Osteocyte (in vitro differentiated cells): ENCODE measurements at regions not wholly inside any gene's neighbourhood (a gene's known extent, or its start where the extent isn't known, plus 50 kb on each side); places are given as distances from the start of the nearest gene placed in this dataset.

ENCODE experiments used
- DNase-seq: peaks from one replicate; pipeline ENCODE4 v3.0.0; 2021; ENCODE audit warnings: mixed read lengths; ENCODE audit not compliant: unreplicated experiment; ENCODE audit errors: extremely low spot score
- H3K27ac Mint-ChIP-seq: one replicate; pipeline ENCODE4 v1.8.0; 2021; ENCODE audit warnings: mild to moderate bottlenecking, mixed read lengths; ENCODE audit not compliant: unreplicated experiment
- H3K27me3 Mint-ChIP-seq: one replicate; pipeline ENCODE4 v1.8.0; 2021; ENCODE audit warnings: mixed read lengths; ENCODE audit not compliant: unreplicated experiment
- H3K36me3 Mint-ChIP-seq: one replicate; pipeline ENCODE4 v1.8.0; 2021; ENCODE audit warnings: mixed read lengths; ENCODE audit not compliant: unreplicated experiment
- H3K4me1 Mint-ChIP-seq: one replicate; pipeline ENCODE4 v1.8.0; 2021; ENCODE audit warnings: mixed read lengths; ENCODE audit not compliant: unreplicated experiment
- H3K4me3 Mint-ChIP-seq: one replicate; pipeline ENCODE4 v1.8.0; 2021; ENCODE audit warnings: mild to moderate bottlenecking, moderate library complexity, mixed read lengths; ENCODE audit not compliant: unreplicated experiment
- H3K9me3 Mint-ChIP-seq: one replicate; pipeline ENCODE4 v1.8.0; 2021; ENCODE audit warnings: mixed read lengths; ENCODE audit not compliant: unreplicated experiment
- TF ChIP-seq, protein P1 (sequence below): fragments of 200-600 bp; sonication (generic); IDR thresholded peaks from 2 replicates; pipeline ENCODE4 v1.5.0; 2021; ENCODE audit warnings: antibody characterized with exemption, mild to moderate bottlenecking, moderate library complexity

DNA sequence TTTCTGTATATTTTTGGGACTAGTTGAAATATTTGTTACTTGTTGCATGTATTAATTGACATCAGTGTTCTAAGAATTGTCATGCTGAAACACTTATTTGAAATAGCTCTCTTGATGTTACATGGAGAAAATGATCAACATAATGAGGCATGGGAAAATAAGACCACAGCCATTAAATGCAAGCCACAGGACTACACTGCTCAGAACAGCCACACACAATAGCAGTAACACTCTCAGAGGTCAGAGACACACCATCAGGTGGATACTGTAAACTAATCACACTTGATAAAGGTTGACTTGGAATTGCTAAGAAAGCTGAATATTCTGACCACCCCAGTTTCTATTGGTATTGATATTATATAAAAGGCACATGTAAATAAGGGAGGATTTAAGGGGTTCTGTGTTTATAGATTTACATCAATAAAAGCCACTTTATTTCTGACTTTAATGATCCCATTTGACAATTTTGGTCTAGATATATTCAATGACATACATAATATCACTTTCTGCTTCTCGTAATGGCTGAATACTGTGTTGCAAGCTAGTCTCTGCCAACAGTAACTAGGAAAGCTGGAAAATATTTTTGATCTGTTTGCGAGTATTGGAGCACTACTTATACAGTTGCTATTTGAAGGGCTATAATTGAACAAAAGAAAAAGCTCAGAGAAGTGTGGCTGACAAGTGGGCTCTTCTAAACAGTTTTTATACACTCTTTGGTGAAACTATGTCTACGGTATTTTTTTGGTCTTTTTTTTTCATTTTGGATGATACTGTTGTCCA lies 876.5 kb upstream of the INTU start:
- H3K4me1 Mint-ChIP-seq: peaks cover 4% of the 10 kb centered on the region
- DNase-seq: no peak
- no peaks in the 10 kb centered on the region for H3K36me3 Mint-ChIP-seq
- TF ChIP-seq, protein P1, sequence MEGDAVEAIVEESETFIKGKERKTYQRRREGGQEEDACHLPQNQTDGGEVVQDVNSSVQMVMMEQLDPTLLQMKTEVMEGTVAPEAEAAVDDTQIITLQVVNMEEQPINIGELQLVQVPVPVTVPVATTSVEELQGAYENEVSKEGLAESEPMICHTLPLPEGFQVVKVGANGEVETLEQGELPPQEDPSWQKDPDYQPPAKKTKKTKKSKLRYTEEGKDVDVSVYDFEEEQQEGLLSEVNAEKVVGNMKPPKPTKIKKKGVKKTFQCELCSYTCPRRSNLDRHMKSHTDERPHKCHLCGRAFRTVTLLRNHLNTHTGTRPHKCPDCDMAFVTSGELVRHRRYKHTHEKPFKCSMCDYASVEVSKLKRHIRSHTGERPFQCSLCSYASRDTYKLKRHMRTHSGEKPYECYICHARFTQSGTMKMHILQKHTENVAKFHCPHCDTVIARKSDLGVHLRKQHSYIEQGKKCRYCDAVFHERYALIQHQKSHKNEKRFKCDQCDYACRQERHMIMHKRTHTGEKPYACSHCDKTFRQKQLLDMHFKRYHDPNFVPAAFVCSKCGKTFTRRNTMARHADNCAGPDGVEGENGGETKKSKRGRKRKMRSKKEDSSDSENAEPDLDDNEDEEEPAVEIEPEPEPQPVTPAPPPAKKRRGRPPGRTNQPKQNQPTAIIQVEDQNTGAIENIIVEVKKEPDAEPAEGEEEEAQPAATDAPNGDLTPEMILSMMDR: no peak
- H3K27ac Mint-ChIP-seq: no peak overlapping the region
- H3K9me3 Mint-ChIP-seq: no peaks in the 10 kb centered on the region
- no peaks in the 10 kb centered on the region for H3K27me3 Mint-ChIP-seq
- H3K4me3 Mint-ChIP-seq: no peak overlapping the region

DNA sequence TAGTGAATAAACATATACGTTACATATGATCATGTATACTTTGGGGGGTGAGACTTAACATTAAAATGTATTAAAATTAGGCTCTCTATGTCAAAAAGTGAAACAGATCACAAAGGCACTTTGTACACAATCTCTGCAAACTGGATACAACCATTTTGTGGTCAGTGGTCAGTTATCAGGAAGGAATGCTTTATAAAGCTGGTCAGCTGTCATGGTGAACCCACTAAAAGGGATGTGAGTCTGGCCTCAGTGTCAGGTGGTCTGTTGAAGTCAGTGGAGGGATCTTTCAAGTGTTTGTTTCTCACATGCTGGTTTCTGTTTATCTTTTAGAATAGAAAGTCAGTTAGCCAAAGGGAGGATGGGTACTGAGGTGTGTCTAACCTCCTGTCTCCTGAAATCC lies 875.5 kb upstream of the INTU start:
- Mint-ChIP-seq H3K36me3 (no peaks in the 10 kb centered on the region), H3K4me1 (peaks cover 4% of the 10 kb centered on the region), H3K27me3 (no peaks in the 10 kb centered on the region), H3K27ac (no peak overlapping the region), H3K9me3 (no peaks in the 10 kb centered on the region), H3K4me3 (no peak overlapping the region)
- DNase-seq: no peak
- TF ChIP-seq, protein P1: no peak

DNA sequence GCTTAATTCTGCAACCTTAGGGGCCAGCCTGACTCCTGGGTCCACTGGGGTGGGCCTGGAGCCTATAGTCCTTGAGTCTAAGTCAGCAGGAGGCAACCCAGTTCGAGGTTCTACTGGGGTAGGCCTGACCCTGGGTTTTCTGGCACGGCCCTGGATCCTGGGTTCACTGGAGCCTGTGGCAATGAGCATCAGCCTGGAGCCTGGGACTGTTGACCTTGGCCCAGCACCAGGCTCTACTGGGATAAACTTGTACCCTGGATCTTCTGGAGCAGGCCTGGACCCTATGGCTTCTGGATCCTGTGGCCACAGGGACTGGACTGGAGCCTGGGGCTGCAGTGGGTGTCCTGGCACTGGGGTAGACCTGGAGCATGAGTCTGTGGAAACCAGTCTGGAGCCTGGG lies 874.3 kb upstream of the INTU start:
- Mint-ChIP-seq H3K36me3 (no peaks in the 10 kb centered on the region), H3K4me1 (peaks cover 4% of the 10 kb centered on the region), H3K4me3 (no peak overlapping the region), H3K9me3 (peaks cover 6% of the 10 kb centered on the region), H3K27me3 (no peaks in the 10 kb centered on the region), H3K27ac (no peak overlapping the region)
- TF ChIP-seq, protein P1: no peak
- no peak for DNase-seq

DNA sequence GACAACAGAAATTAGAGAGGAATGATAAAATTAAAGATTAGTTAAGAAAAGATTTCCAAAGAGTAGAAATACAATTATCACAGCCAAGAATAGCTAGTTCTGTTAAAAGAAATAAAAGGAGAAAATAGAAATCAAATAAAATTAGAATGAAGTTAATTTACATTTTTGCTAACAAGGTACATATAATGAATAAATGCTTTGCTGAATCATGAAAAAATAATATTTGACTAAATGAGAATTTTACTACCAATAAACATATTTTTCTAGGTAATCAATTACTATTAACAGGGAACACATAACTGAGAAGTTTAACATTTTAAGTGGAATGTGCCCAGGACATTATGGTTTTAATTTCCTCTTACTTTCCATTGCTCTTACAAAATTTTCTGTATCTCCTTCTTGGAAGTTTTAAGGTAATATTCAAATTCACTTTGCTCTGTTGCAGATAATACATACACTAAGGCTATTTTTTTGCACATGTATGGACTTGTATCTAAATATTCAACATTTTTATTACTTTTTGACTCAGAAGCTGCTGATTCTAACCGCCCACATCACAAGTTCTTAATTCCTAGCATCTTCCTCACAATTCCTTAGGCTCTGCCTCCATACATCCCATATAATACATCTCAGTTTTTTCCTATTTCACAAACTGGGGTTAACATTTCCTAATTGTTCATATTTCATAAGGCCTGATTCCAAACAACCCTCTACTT lies 870.7 kb upstream of the INTU start:
- DNase-seq: no peak
- H3K36me3 Mint-ChIP-seq: no peaks in the 10 kb centered on the region
- no peaks in the 10 kb centered on the region for H3K27me3 Mint-ChIP-seq
- TF ChIP-seq, protein P1: no peak
- peaks cover 2% of the 10 kb centered on the region for H3K4me1 Mint-ChIP-seq
- no peak overlapping the region for H3K4me3 Mint-ChIP-seq
- H3K27ac Mint-ChIP-seq: no peak overlapping the region
- peaks cover 7% of the 10 kb centered on the region for H3K9me3 Mint-ChIP-seq

DNA sequence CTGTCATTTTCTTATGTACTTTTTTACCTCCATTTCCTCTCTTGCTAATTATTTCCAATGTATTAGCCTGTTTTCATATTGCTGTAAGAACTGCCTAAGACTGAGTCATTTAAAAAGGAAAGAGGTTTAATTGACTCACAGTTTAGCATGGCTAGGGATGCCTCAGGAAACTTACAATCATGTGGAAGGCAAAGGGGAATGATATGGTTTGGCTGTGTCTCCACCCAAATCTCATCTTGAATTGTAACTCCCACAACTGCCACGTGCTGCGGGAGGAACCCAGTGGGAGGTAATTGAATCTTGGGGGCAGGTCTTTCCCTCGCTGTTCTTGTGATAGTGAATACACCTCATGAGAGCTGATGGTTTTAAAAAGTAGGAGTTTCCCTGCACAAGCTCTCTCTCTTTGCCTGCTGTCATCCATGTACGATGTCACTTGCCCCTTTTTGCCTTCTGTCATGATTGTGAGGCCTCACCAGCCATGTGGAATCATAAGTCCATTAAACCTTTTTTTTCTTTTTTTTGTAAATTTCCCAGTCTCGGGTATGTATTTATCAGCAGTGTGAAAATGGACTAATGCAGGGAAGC lies 870.0 kb upstream of the INTU start:
- TF ChIP-seq, protein P1: no peak
- DNase-seq: no peak
- Mint-ChIP-seq H3K36me3 (no peaks in the 10 kb centered on the region), H3K4me3 (no peak overlapping the region), H3K27me3 (no peaks in the 10 kb centered on the region), H3K9me3 (peaks cover 7% of the 10 kb centered on the region), H3K27ac (no peak overlapping the region), H3K4me1 (no peaks in the 10 kb centered on the region)
